GM21529 (cell line): ENCODE measurements at regions not wholly inside any gene's neighbourhood (a gene's known extent, or its start where the extent isn't known, plus 50 kb on each side); places are given as distances from the start of the nearest gene placed in this dataset.
"Not testable (repeated sequence)": the region's sequence is repeated elsewhere in the genome, so short reads cannot be mapped to it uniquely, and the experiment has no call there.

Experiments
- ATAC-seq: cut with Tn5 transposase; IDR thresholded peaks from one replicate; pipeline ENCODE4 v1.9.1; 2021; ENCODE audit not compliant: unreplicated experiment

DNA sequence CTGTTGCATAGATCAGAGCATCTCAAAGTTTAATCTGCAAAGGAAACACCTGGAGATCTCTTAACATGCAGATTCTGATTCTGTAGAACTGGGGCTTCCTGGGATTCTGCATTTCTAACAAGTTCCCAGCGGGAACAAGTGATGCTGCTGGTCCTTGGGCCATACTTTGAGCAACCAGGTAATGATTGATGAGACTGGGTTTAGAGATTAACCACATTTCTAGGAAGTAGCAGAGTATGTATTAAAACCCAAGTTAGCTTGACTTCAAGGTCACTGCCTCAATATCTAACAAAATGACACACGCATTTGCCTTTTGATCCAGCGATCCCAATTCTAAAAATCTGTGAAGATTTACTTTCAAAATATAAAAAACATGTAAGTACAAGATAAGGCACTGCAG, 83.0 kb upstream of the DTNBP1 start:
- no peak for ATAC-seq

DNA sequence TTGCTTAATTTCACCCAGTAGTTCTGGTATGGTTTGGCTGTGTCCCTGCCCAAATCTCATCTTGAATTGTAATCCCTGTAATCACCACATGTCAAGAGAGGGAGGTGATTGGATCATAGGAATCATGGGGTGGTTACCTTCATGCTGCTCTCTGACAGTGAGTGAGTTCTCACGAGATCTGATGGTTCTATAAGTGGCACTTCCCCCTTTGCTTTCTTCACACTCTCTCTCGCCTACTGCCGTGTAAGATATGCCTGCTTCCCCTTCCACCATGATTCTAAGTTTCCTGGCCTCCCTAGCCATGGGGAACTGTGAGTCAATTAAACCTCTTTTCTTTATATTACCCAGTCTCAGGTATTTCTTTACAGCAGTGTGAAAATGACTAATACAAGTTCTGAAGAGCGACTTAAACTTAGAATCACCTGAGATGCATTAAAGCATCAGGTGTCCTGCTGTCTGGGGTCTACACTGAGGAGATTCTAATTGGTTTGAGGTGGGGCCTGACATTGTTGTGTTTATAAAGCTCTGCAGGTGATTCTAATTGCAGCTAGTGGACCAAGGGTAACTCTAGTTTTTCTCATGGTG, 82.1 kb upstream of the DTNBP1 start:
- ATAC-seq, result no peak

DNA sequence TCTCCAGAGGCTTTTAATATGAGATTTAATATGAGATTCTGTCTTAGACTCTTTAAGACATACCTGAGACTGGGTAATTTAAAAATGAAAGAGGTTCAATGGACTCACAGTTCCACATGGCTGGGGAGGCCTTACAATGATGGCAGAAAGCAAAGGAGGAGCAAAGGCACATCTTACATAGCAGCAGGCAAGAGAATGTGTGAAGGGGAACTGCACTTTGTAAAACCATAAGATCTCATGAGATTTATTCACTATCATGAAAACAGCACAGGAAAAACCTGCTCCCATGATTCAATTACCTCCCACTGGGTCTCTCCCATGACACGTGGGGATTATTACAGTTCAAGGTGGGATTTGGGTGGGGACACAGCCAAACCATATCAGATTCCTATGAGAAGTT, 79.2 kb upstream of the DTNBP1 start:
- ATAC-seq, result not testable (repeated sequence)

DNA sequence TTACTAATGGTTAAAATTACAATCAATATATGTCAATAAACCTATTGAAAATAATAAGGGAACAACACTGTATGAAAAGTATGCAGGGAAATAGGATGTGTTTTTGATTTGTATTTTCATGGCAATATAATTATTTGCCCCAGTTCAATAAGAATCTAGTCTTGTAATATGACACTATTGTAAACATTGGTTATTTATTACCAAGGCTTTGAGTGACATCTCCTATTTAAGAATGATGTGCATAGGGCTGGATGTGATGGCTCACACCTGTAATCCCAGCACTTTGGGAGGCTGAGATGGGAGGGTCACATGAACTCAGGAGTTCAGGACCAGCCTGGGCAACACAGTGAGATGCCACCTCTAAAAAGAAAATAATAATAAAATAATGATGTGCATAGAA, 78.6 kb upstream of the DTNBP1 start:
- ATAC-seq, result no peak

DNA sequence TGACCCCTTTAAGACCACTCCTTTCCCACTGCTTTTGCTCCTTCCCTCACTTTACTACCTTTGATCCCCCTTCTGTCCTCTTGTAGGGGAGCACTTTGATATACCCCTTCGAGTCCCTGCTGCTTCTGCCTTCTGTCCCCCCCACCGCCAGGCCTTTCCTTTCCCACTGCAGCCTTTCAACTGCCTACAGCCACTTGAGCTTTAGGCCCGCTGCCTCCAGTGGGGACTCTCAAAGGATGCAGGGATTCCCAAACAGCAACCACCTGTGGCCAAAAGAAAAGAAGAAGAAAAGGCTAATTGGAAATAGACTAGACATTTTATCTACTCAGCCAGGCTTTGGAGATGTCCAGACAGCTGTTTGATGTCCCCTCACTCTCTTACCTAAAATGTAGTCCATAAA, 77.0 kb upstream of the DTNBP1 start:
- ATAC-seq, result no peak

GRCh38 chr6:15739353-15739752, 76.5 kb upstream of the DTNBP1 start:
- ATAC-seq, result no peak

DNA sequence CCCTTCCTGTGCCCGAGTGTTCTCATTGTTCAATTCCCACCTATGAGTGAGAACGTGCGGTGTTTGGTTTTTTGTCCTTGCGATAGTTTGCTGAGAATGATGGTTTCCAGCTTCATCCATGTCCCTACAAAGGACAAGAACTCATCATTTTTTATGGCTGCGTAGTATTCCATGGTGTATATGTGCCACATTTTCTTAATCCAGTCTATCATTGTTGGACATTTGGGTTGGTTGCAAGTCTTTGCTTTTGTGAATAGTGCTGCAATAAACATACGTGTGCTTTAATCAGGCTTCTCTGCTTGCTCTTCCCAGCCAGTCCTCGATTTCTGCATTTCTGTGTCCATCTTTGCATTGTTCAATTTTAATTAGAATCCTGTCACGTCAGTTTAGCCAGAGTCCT, 75.4 kb upstream of the DTNBP1 start:
- not testable (repeated sequence) for ATAC-seq

GRCh38 chr6:15736297-15736696, 73.5 kb upstream of the DTNBP1 start:
- ATAC-seq, result no peak

DNA sequence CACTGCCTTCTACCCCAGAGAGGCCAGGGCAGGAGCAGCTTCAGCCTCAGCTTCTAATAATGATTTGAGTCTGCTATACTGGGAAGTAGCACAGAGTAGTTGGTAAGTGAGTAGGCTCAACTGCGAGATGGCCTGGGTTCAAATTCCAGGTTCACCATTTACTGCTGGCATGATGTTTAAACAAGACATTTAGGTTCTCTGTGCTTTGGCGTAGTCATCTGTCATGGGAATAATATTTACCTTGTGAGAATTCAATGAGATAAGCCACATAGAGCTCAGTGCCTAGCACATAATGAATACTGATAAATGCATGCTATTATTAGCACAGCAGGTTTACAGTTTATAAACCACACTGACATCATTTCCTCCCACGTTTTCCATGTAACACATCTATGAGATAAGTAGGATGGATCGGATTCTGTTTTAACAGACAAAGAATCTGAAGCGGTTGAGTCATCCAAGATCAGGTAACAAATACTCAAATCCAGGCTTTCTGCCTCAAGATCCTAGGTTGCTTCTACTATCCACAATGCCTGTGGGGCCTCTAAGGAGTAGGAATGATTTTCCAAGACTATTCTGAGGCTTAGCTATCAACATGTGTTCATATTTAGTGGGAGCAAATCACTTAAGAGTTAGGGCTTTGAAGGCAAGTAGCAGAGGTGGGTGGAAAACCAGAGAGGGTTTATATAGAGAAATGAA, 72.9 kb upstream of the DTNBP1 start:
- ATAC-seq, result no peak

DNA sequence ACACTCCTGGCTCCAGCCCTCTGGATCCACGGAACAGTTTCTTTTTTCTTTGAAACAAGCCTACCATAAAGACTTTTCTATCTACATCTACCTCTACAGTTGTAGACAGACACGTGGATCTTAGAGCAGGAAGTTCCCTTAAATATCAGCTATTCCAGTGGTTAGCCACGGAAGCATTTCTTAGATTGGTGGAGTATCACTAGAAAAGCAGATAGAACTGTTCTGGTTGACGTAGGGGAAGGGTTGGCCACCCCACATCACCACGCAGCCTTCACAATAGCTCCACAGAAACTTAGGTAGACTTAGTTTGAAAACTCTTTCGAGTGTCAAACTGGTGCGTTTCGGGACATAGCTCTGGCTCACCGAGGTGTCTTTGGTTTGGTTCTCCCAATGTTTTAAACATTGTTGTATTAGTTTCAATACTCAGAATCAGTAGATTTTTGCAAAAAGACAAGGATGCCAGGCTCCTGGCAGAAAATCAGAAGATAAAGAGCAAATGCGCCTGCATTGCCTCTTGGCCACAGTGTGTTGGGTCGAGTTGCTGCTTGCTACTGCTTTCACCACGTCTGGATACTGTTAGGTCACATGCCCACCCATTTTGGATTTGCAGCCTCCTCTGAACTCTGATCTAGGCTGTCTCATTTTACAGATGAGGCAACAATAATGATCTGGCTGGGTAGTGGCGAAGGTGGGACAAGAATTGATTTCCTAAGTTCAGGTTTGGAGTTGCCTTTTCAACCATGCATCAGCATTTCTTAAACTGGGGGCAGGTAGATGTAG, 71.5 kb upstream of the DTNBP1 start:
- ATAC-seq, result no peak

DNA sequence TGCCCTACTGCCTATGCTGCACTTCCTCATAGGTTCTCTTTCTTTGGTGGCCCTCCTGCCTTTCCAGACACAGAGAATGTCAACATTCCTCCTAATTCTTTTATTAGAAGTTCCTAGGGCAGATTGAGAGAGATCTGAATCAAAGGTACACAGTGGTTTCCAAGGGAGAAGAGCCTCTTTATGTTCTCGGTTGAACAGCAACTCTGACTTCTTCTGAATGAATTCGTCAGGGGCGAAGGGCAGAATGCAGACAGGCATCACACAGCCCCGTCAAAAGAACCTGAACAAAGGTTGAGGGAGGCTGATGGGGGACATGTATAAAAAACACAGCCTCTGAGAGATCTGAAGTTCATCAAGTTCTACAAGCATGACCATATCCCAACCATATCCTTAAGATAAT, 68.1 kb upstream of the DTNBP1 start:
- no peak for ATAC-seq

DNA sequence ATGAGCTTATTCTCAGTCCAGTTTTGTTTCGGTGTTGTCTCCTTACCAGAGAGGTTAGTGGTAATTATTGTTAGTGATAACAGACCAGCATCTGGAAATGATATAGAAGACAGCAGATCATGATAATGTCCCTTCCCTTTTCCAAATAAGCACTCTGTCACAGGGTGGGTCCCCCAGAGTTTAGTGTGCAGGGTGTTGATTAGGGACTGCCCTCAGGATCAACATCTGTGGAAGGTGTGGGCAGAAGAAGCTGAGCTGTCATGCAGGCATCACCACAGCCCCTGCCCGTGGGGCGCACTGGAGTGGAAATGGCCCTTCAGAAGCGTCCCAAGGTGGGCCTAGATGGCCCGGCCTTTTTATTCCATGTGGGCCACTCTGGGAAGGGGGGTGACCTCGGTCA, 67.6 kb upstream of the DTNBP1 start:
- ATAC-seq, result no peak

GRCh38 chr6:15722731-15723130, 59.9 kb upstream of the DTNBP1 start:
- ATAC-seq, result no peak

DNA sequence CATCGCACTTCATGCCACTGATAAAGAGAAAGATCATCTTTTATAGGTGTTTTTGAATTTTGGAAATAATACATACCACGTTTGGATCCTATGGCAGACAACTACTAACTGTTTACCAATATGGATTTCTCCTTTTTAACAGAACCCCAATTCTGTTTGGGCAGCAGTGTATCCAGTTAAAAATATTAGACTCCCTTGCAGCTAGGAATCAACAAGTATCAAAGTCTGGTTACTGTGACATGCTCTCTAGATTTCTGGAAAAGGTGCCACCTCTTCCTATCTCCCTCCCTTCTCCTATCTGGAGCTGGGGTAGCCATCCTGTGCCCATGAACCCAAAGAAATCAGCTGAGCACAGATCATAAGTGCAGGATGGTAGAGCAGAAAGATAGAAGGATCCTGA, 54.1 kb upstream of the DTNBP1 start:
- ATAC-seq, result no peak

- ATAC-seq, result no peak
These were observed 53.0 kb upstream of the DTNBP1 start for GRCh38 chr6:15715851-15716250.

DNA sequence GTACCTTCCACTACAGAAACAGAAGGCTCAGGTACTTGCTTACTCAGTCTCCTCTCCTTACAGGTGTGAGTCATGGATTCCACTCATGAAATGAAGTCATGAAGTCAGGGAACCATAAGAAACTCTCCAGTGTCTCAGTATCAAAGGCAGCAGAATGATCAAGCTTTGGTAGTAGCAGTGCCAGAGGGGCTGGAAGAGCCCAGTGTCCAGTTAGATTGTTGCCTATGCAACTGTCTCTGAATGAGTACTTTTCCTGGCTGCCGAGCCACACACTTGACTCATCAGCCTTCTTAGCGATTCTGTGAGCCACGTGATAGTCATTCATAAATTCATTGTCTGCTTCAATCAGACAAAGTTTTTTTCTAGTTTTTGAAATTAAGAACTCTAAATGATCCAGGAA, 52.2 kb upstream of the DTNBP1 start:
- ATAC-seq, result no peak

GRCh38 chr6:15714658-15715057, 51.8 kb upstream of the DTNBP1 start:
- ATAC-seq, result no peak

DNA sequence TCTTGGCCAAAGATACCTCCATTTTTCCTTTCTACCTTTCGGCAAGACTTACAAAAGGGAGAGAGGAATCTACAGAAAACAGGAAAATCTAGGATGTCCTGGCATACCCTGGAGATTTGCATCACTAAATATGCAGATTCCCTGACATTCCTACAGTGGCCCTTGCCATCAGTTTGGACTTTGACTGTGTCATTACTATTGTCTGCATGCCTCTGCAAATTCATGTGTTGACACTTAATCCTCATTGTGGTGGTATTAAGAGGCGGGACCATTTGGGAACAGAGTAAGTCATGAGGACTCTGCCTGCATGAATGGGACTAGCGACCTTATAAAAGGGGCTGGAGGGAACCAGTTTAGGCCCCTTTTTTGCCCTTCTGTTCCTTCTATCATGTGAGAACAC, 50.5 kb upstream of the DTNBP1 start:
- no peak for ATAC-seq

GRCh38 chr6:15712797-15713196, 50.0 kb upstream of the DTNBP1 start:
- no peak for ATAC-seq
